Esophagus muscularis mucosa (tissue), 3 donors: ENCODE measurements at regions not wholly inside any gene's neighbourhood (a gene's known extent, or its start where the extent isn't known, plus 50 kb on each side); places are given as distances from the start of the nearest gene placed in this dataset.

Experiments
- CTCF ChIP-seq, 3 experiments: fragments of 200-600 bp in 2 of 3; fragments of 450-650 bp in 1 of 3; sonication (generic) in 2 of 3; IDR thresholded peaks; one replicate each; pipeline ENCODE4 v1.5.1; 2017 to 2019; ENCODE audit warnings: antibody characterized with exemption in 3 of 3, mild to moderate bottlenecking in 2 of 3, moderate library complexity in 1 of 3
- POLR2AphosphoS5 ChIP-seq, 2 donors: sonication (generic); formaldehyde crosslinking; IDR thresholded peaks; one replicate each; pipeline ENCODE4 v1.6.1; 2017; ENCODE audit warnings: antibody characterized with exemption in 2 of 2

DNA sequence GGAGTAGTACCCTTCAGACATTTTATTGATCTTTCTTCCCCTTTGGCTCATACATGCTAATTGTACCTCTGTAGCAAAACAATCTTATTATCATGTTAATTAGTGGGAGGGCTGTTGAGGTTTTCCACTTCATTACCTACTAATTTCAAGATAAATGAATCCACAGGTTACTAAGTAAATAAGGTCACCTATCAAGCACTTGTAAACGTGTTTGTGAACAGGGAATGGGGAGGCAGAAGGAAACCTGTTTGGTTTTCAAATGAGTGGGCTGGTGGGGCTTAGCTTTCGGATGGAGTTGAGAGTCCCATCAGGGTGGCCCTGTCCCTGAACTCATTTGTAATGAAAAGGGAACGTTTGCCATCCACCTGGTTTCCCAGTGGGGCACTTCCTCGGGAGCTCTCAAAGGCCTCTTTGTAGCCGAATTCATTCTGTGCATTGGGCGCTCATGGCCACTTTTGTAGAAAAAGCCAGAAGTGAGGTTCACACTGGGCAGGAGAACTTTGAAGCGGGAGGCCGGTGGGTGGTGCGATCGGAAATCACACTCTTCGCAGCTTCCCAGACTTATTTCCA lies 419.8 kb upstream of the NR2F2 start:
- TF ChIP-seq POLR2AphosphoS5 (IDR thresholded peaks at IDR 0.05), result no peak
- no peak for TF ChIP-seq CTCF (IDR thresholded peaks at IDR 0.05)
